NCI-H1092 (cell line): ENCODE measurements at regions not wholly inside any gene's neighbourhood (a gene's known extent, or its start where the extent isn't known, plus 50 kb on each side); places are given as distances from the start of the nearest gene placed in this dataset.

Source experiments
- DNase-seq: peaks from one replicate; lab custom pipeline; 2025; lab: John Stamatoyannopoulos, UW

- DNase-seq: no peak
Measured at GRCh38 chrX:40485102-40485826, 95.5 kb upstream of the ATP6AP2 start.

GRCh38 chrX:40484408-40485091 lies 96.2 kb upstream of the ATP6AP2 start:
- no peak for DNase-seq

- no peak for DNase-seq
Measured at GRCh38 chrX:40483502-40483901, 97.3 kb upstream of the ATP6AP2 start.

- DNase-seq: no peak
Measured at GRCh38 chrX:40479777-40480318, 100.9 kb upstream of the ATP6AP2 start.

- DNase-seq: no peak
Measured at GRCh38 chrX:40478474-40479065, 102.2 kb upstream of the ATP6AP2 start.

- DNase-seq: no peak
Measured at GRCh38 chrX:40476958-40477357, 103.8 kb upstream of the ATP6AP2 start.

GRCh38 chrX:40474645-40475044 lies 106.1 kb upstream of the ATP6AP2 start:
- DNase-seq: no peak

- peak; percentile 12 for DNase-seq
Measured at GRCh38 chrX:40474205-40474626, 106.6 kb upstream of the ATP6AP2 start.

GRCh38 chrX:40473460-40474204 lies 107.1 kb upstream of the ATP6AP2 start:
- no peak for DNase-seq

- peak; percentile 26 for DNase-seq
Measured at GRCh38 chrX:40471965-40472648, 108.7 kb upstream of the ATP6AP2 start.

- DNase-seq: no peak
Measured at GRCh38 chrX:40470830-40471429, 109.8 kb upstream of the ATP6AP2 start.

- DNase-seq: no peak
Measured at GRCh38 chrX:40469316-40469715, 111.5 kb upstream of the ATP6AP2 start.

GRCh38 chrX:40468033-40468846 lies 112.5 kb upstream of the ATP6AP2 start:
- peak; percentile 34 for DNase-seq

- DNase-seq: no peak
Measured at GRCh38 chrX:40467454-40467853, 113.3 kb upstream of the ATP6AP2 start.

- DNase-seq: no peak
Measured at GRCh38 chrX:40465735-40466551, 114.8 kb upstream of the ATP6AP2 start.

GRCh38 chrX:40462795-40463194 lies 118.0 kb upstream of the ATP6AP2 start:
- DNase-seq: no peak

- no peak for DNase-seq
Measured at GRCh38 chrX:40460926-40461325, 119.8 kb upstream of the ATP6AP2 start.

GRCh38 chrX:40459571-40460158 lies 121.1 kb upstream of the ATP6AP2 start:
- no peak for DNase-seq

- no peak for DNase-seq
Measured at GRCh38 chrX:40457406-40457805, 123.4 kb upstream of the ATP6AP2 start.
